ENCODE measurements at regions not wholly inside any gene's neighbourhood (a gene's known extent, or its start where the extent isn't known, plus 50 kb on each side); places are given as distances from the start of the nearest gene placed in this dataset.

GRCh38 chr9:80070071-80070742, 498.4 kb downstream of the TLE4 start:
- no peak overlapping the region for H3K4me2 ChIP-seq (ENCODE audit: low read depth, low read length)
- no peak for TF ChIP-seq NFRKB (IDR thresholded peaks at IDR 0.05)

GRCh38 chr9:80066931-80067330, 495.2 kb downstream of the TLE4 start:
- no peak overlapping the region for H3K9ac ChIP-seq (ENCODE audit: insufficient read depth, low read depth, low read length)
- no peaks in the 10 kb centered on the region for H3K4me1 ChIP-seq (ENCODE audit: insufficient read depth, low read length)
- H3K36me3 ChIP-seq (replicated peaks in 1 of 2; ENCODE audit: control insufficient read depth in 1 of 2, insufficient read depth in 2 of 2, low read length in 2 of 2): no peaks in the 10 kb centered on the region
- FAIRE-seq (no peak), ATAC-seq (no peak), DNase-seq (ENCODE audit: low spot score) (no peak)
- no peak overlapping the region for H3K4me3 ChIP-seq (replicated peaks in 1 of 3; ENCODE audit: insufficient read depth in 1 of 3, low read depth in 2 of 3, low read length in 3 of 3)
- BruUV-seq (replicated peaks): no TSS peak
- ChIA-PET CTCF (ENCODE audit: low intra/inter-chr PET ratio, low total read pairs) (no interaction called here), POLR2A (no interaction called here)
- H3K79me2 ChIP-seq (ENCODE audit: insufficient read depth, low read length): no peaks in the 10 kb centered on the region
- in situ Hi-C loops (cut with HindIII; ENCODE audit: extremely low pct_ligation_motif_present, low pct_unique_long_range_greater_than_20kb) (no loop called here), intact Hi-C loops (cut with micrococcal nuclease; ENCODE audit: unreplicated experiment) (no loop called here)
- no peaks in the 10 kb centered on the region for H3K9me3 ChIP-seq (ENCODE audit: low read length)
- H4K20me1 ChIP-seq (ENCODE audit: insufficient read depth, low read length): no peaks in the 10 kb centered on the region
- WGBS (ENCODE audit: low lambda C conversion rate): 1% methylated on average over 5 of the region's 5 CpGs
- no peak overlapping the region for H3K27ac ChIP-seq (ENCODE audit: extremely low read length, insufficient read depth, low read length)
- no peaks in the 10 kb centered on the region for H3K27me3 ChIP-seq (ENCODE audit: control insufficient read depth in 1 of 2, insufficient read depth in 2 of 2, low read length in 2 of 2)
- no peak overlapping the region for H3K4me2 ChIP-seq (ENCODE audit: low read depth, low read length)
- H2AFZ ChIP-seq (ENCODE audit: low read length): no peak overlapping the region
- TF ChIP-seq CREM (IDR thresholded peaks at IDR 0.05): no peak
- no peak for TF ChIP-seq CREM (CRISPR knock-in tag; IDR thresholded peaks at IDR 0.05)
- no peak for TF ChIP-seq ZMAT5 (CRISPR knock-in tag; IDR thresholded peaks at IDR 0.05; ENCODE audit: borderline replicate concordance, low read depth)
- no peak for TF ChIP-seq ARID5B (CRISPR knock-in tag; IDR thresholded peaks at IDR 0.05)
- no peak for TF ChIP-seq ZNF577 (CRISPR knock-in tag; IDR thresholded peaks at IDR 0.05; ENCODE audit: borderline replicate concordance, low read depth)
- TF ChIP-seq ZNF256 (CRISPR knock-in tag; conservative IDR thresholded peaks at IDR 0.05): no peak
- no peak for TF ChIP-seq SIN3B (IDR thresholded peaks at IDR 0.05; ENCODE audit: low read length)
- no peak for TF ChIP-seq PLSCR1 (CRISPR knock-in tag; IDR thresholded peaks at IDR 0.05; ENCODE audit: borderline replicate concordance)
- TF ChIP-seq CENPT (CRISPR knock-in tag; IDR thresholded peaks at IDR 0.05; ENCODE audit: low read depth): no peak
- TF ChIP-seq MEF2D (CRISPR knock-in tag; IDR thresholded peaks at IDR 0.05): no peak
- no peak for TF ChIP-seq SETDB1 (CRISPR knock-in tag; IDR thresholded peaks at IDR 0.05; ENCODE audit: borderline replicate concordance)
- no peak for TF ChIP-seq ZSCAN5A (CRISPR knock-in tag; IDR thresholded peaks at IDR 0.05; ENCODE audit: borderline replicate concordance)

More at GRCh38 chr9:80070071-80070742, 498.4 kb downstream of the TLE4 start:
- Histone ChIP-seq H4K20me1 (ENCODE audit: insufficient read depth, low read length) (no peaks in the 10 kb centered on the region), H3K27me3 (ENCODE audit: control insufficient read depth in 1 of 2, insufficient read depth in 2 of 2, low read length in 2 of 2) (no peaks in the 10 kb centered on the region), H2AFZ (ENCODE audit: low read length) (no peak overlapping the region), H3K36me3 (replicated peaks in 1 of 2; ENCODE audit: control insufficient read depth in 1 of 2, insufficient read depth in 2 of 2, low read length in 2 of 2) (no peaks in the 10 kb centered on the region), H3K79me2 (ENCODE audit: insufficient read depth, low read length) (no peaks in the 10 kb centered on the region), H3K9me3 (ENCODE audit: low read length) (no peaks in the 10 kb centered on the region), H3K27ac (ENCODE audit: extremely low read length, insufficient read depth, low read length) (no peak overlapping the region), H3K9ac (ENCODE audit: insufficient read depth, low read depth, low read length) (no peak overlapping the region), H3K4me3 (replicated peaks in 1 of 3; ENCODE audit: insufficient read depth in 1 of 3, low read depth in 2 of 3, low read length in 3 of 3) (no peak overlapping the region), H3K4me1 (ENCODE audit: insufficient read depth, low read length) (no peaks in the 10 kb centered on the region)
- 15% methylated on average over 3 of the region's 3 CpGs for WGBS (ENCODE audit: low lambda C conversion rate)
- CTCF ChIA-PET (ENCODE audit: low intra/inter-chr PET ratio, low total read pairs): no interaction called here
- POLR2A ChIA-PET: no interaction called here
- no peak for FAIRE-seq
- in situ Hi-C loops (cut with HindIII; ENCODE audit: extremely low pct_ligation_motif_present, low pct_unique_long_range_greater_than_20kb): no loop called here
- no TSS peak for BruUV-seq (replicated peaks)
- no peak for DNase-seq (ENCODE audit: low spot score)
- intact Hi-C loops (cut with micrococcal nuclease; ENCODE audit: unreplicated experiment): no loop called here
- no peak for ATAC-seq
